HEK293 (cell line): ENCODE measurements at regions not wholly inside any gene's neighbourhood (a gene's known extent, or its start where the extent isn't known, plus 50 kb on each side); places are given as distances from the start of the nearest gene placed in this dataset.

Experiments
- BCL11B ChIP-seq: fragments of 450-650 bp; formaldehyde crosslinking; IDR thresholded peaks from 2 replicates; pipeline ENCODE4 v1.5.1; 2016; ENCODE audit warnings: low read depth, missing biosample characterization, missing genetic modification characterization
- EGR2 ChIP-seq: fragments of 450-650 bp; formaldehyde crosslinking; IDR thresholded peaks from 2 replicates; pipeline ENCODE4 v1.5.1; 2016; ENCODE audit warnings: low read depth, missing biosample characterization, missing genetic modification characterization
- ZNF140 ChIP-seq: fragments of 450-650 bp; formaldehyde crosslinking; IDR thresholded peaks from 2 replicates; pipeline ENCODE4 v1.5.1; 2016; ENCODE audit warnings: missing biosample characterization, missing genetic modification characterization
- ZNF146 ChIP-seq: fragments of 450-650 bp; formaldehyde crosslinking; IDR thresholded peaks from 2 replicates; pipeline ENCODE4 v1.5.1; 2016; ENCODE audit warnings: missing biosample characterization, missing genetic modification characterization
- ZNF155 ChIP-seq: fragments of 450-650 bp; formaldehyde crosslinking; IDR thresholded peaks from 2 replicates; pipeline ENCODE4 v1.5.1; 2016; ENCODE audit warnings: missing biosample characterization, missing genetic modification characterization
- ZNF311 ChIP-seq: fragments of 450-650 bp; formaldehyde crosslinking; IDR thresholded peaks from 2 replicates; pipeline ENCODE4 v1.5.1; 2017; ENCODE audit warnings: missing biosample characterization, missing genetic modification characterization, borderline replicate concordance
- ZNF785 ChIP-seq: fragments of 450-650 bp; formaldehyde crosslinking; IDR thresholded peaks from 2 replicates; pipeline ENCODE4 v1.5.1; 2016; ENCODE audit warnings: missing biosample characterization, missing genetic modification characterization
- TF ChIP-seq, protein P1 (sequence below): fragments of 450-650 bp; formaldehyde crosslinking; IDR thresholded peaks from 2 replicates; pipeline ENCODE4 v1.5.1; 2016; ENCODE audit warnings: missing biosample characterization, missing genetic modification characterization
- TF ChIP-seq, protein P2 (sequence below): fragments of 450-650 bp; IDR thresholded peaks from 2 replicates; pipeline ENCODE4 v1.5.1; 2018; ENCODE audit warnings: missing biosample characterization, missing genetic modification characterization

DNA sequence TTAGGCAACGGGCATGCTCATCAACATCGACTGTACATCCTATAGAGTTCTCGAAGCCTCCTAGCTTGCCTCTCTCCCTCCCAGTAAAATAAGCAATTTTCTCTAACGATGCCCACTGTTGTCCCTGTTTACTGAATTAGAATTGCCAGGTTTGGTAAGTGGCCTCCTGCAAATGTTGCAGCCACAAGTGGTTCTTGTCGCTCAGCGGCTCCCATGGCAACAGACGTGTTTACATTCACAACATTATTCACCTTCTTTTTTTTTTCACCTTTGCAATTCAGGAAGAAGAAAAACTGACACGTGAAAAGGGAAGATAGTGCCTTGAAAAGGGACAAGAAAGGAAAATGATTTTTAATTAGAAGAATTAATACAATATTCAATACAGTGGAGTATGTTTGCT, 100.9 kb upstream of the PKP2 start:
- no peak for TF ChIP-seq ZNF146 (tag by site-specific recombination)
- TF ChIP-seq EGR2 (tag by site-specific recombination) = no peak
- TF ChIP-seq, protein P1, sequence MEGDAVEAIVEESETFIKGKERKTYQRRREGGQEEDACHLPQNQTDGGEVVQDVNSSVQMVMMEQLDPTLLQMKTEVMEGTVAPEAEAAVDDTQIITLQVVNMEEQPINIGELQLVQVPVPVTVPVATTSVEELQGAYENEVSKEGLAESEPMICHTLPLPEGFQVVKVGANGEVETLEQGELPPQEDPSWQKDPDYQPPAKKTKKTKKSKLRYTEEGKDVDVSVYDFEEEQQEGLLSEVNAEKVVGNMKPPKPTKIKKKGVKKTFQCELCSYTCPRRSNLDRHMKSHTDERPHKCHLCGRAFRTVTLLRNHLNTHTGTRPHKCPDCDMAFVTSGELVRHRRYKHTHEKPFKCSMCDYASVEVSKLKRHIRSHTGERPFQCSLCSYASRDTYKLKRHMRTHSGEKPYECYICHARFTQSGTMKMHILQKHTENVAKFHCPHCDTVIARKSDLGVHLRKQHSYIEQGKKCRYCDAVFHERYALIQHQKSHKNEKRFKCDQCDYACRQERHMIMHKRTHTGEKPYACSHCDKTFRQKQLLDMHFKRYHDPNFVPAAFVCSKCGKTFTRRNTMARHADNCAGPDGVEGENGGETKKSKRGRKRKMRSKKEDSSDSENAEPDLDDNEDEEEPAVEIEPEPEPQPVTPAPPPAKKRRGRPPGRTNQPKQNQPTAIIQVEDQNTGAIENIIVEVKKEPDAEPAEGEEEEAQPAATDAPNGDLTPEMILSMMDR = no peak
- no peak for TF ChIP-seq ZNF155
- TF ChIP-seq ZNF785 (tag by site-specific recombination) = no peak
- TF ChIP-seq, protein P2, sequence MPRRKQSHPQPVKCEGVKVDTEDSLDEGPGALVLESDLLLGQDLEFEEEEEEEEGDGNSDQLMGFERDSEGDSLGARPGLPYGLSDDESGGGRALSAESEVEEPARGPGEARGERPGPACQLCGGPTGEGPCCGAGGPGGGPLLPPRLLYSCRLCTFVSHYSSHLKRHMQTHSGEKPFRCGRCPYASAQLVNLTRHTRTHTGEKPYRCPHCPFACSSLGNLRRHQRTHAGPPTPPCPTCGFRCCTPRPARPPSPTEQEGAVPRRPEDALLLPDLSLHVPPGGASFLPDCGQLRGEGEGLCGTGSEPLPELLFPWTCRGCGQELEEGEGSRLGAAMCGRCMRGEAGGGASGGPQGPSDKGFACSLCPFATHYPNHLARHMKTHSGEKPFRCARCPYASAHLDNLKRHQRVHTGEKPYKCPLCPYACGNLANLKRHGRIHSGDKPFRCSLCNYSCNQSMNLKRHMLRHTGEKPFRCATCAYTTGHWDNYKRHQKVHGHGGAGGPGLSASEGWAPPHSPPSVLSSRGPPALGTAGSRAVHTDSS (tag by site-specific recombination) = no peak
- no peak for TF ChIP-seq BCL11B
- no peak for TF ChIP-seq ZNF140 (tag by site-specific recombination)
- no peak for TF ChIP-seq ZNF311
